Suprapubic skin (tissue), 4 donors: ENCODE measurements at regions not wholly inside any gene's neighbourhood (a gene's known extent, or its start where the extent isn't known, plus 50 kb on each side); places are given as distances from the start of the nearest gene placed in this dataset.

Source experiments
- CTCF ChIP-seq, 2 donors: fragments of 200-600 bp in 1 of 2; fragments of 450-650 bp in 1 of 2; sonication (generic) in 1 of 2; IDR thresholded peaks; one replicate each; pipeline ENCODE4 v1.5.1; 2016 to 2019; ENCODE audit warnings: antibody characterized with exemption in 2 of 2, mild to moderate bottlenecking in 1 of 2, moderate library complexity in 1 of 2
- EP300 ChIP-seq: sonication (generic); formaldehyde crosslinking; IDR thresholded peaks from one replicate; pipeline ENCODE4 v1.6.1; 2017; ENCODE audit warnings: antibody characterized with exemption
- POLR2AphosphoS5 ChIP-seq, 3 donors: sonication (generic); formaldehyde crosslinking; IDR thresholded peaks; one replicate each; pipeline ENCODE4 v1.6.1; 2017; ENCODE audit warnings: antibody characterized with exemption in 3 of 3

DNA sequence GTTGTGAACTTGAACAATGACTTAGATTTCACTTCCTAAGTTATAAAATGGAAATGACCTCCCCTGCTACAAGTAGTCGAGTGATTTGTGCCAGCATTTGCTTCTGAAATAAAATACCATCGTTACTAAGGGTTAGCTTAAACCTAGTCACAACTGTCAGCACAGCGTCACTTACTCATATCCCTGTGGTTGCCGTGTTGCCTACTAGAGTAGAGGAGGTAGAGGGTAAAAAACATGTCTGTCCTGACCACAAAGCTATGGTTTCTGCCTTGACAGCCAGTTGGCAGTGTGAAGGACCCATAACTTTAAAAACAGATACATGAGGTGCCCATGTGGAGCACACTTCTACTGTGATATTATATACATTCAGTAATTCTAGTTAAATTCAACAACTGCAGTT, 234.2 kb upstream of the RGS6 start:
- no peak for TF ChIP-seq CTCF (IDR thresholded peaks at IDR 0.05)
- TF ChIP-seq EP300, result no peak
- TF ChIP-seq POLR2AphosphoS5 (IDR thresholded peaks at IDR 0.05), result no peak
